ENCODE measurements at regions not wholly inside any gene's neighbourhood (a gene's known extent, or its start where the extent isn't known, plus 50 kb on each side); places are given as distances from the start of the nearest gene placed in this dataset.

GRCh38 chr4:66681962-66682361, 863.3 kb downstream of the CENPC start:
- Histone ChIP-seq H4K20me1 (ENCODE audit: control insufficient read depth, extremely low read depth, insufficient read depth, low read length) (no peaks in the 10 kb centered on the region), H3K79me2 (ENCODE audit: control insufficient read depth, insufficient read depth, low read length) (no peaks in the 10 kb centered on the region), H3K27ac (ENCODE audit: insufficient read depth, low read length) (no peak overlapping the region), H3K9me3 (ENCODE audit: control insufficient read depth, insufficient read depth, low read depth, low read length) (no peaks in the 10 kb centered on the region), H3K4me2 (ENCODE audit: extremely low read depth, insufficient read depth, low read length) (no peak overlapping the region), H2AFZ (ENCODE audit: low read length) (no peak overlapping the region), H3K9ac (ENCODE audit: insufficient read depth, low read length) (no peak overlapping the region), H3K27me3 (ENCODE audit: control insufficient read depth, insufficient read depth, low read length) (no peaks in the 10 kb centered on the region), H3K36me3 (ENCODE audit: control insufficient read depth, insufficient read depth, low read length) (no peaks in the 10 kb centered on the region), H3K4me3 (replicated peaks in 1 of 4; ENCODE audit: control extremely low read depth in 1 of 4, insufficient read depth in 1 of 4, low read depth in 3 of 4, low read length in 4 of 4) (no peak overlapping the region), H3K4me1 (ENCODE audit: control insufficient read depth, extremely low read depth, insufficient read depth, low read length) (no peaks in the 10 kb centered on the region)
- DNase-seq (ENCODE audit: low read depth in 2 of 2) = peak in 1 of 2 donors; percentile 86
- TF ChIP-seq EZH2 (IDR thresholded peaks at IDR 0.05; ENCODE audit: low read length, missing control alignments) (no peak), CTCF (conservative IDR thresholded peaks at IDR 0.05 in 1 of 2, IDR thresholded peaks at IDR 0.05 in 1 of 2; ENCODE audit: low read depth in 1 of 2, low read length in 2 of 2) (no peak)

GRCh38 chr4:66667249-66667648, 878.1 kb downstream of the CENPC start:
- H2AFZ ChIP-seq (ENCODE audit: low read length) = no peak overlapping the region
- H4K20me1 ChIP-seq (ENCODE audit: control insufficient read depth, extremely low read depth, insufficient read depth, low read length) = no peaks in the 10 kb centered on the region
- H3K9ac ChIP-seq (ENCODE audit: insufficient read depth, low read length) = no peak overlapping the region
- H3K36me3 ChIP-seq (ENCODE audit: control insufficient read depth, insufficient read depth, low read length) = no peaks in the 10 kb centered on the region
- H3K4me2 ChIP-seq (ENCODE audit: extremely low read depth, insufficient read depth, low read length) = no peak overlapping the region
- no peak for TF ChIP-seq CTCF (conservative IDR thresholded peaks at IDR 0.05 in 1 of 2, IDR thresholded peaks at IDR 0.05 in 1 of 2; ENCODE audit: low read depth in 1 of 2, low read length in 2 of 2)
- no peak for TF ChIP-seq EZH2 (IDR thresholded peaks at IDR 0.05; ENCODE audit: low read length, missing control alignments)
- H3K4me1 ChIP-seq (ENCODE audit: control insufficient read depth, extremely low read depth, insufficient read depth, low read length) = no peaks in the 10 kb centered on the region
- DNase-seq (ENCODE audit: low read depth in 2 of 2) = no peak
- no peaks in the 10 kb centered on the region for H3K27me3 ChIP-seq (ENCODE audit: control insufficient read depth, insufficient read depth, low read length)
- H3K4me3 ChIP-seq (replicated peaks in 1 of 4; ENCODE audit: control extremely low read depth in 1 of 4, insufficient read depth in 1 of 4, low read depth in 3 of 4, low read length in 4 of 4) = no peak overlapping the region
- H3K79me2 ChIP-seq (ENCODE audit: control insufficient read depth, insufficient read depth, low read length) = no peaks in the 10 kb centered on the region
- no peaks in the 10 kb centered on the region for H3K9me3 ChIP-seq (ENCODE audit: control insufficient read depth, insufficient read depth, low read depth, low read length)
- H3K27ac ChIP-seq (ENCODE audit: insufficient read depth, low read length) = no peak overlapping the region

GRCh38 chr4:66662620-66663019, 882.7 kb downstream of the CENPC start:
- Histone ChIP-seq H3K79me2 (ENCODE audit: control insufficient read depth, insufficient read depth, low read length) (no peaks in the 10 kb centered on the region), H3K4me3 (replicated peaks in 1 of 4; ENCODE audit: control extremely low read depth in 1 of 4, insufficient read depth in 1 of 4, low read depth in 3 of 4, low read length in 4 of 4) (no peak overlapping the region), H3K9me3 (ENCODE audit: control insufficient read depth, insufficient read depth, low read depth, low read length) (no peaks in the 10 kb centered on the region), H3K9ac (ENCODE audit: insufficient read depth, low read length) (no peak overlapping the region), H3K27ac (ENCODE audit: insufficient read depth, low read length) (no peak overlapping the region), H3K4me1 (ENCODE audit: control insufficient read depth, extremely low read depth, insufficient read depth, low read length) (no peaks in the 10 kb centered on the region), H3K27me3 (ENCODE audit: control insufficient read depth, insufficient read depth, low read length) (no peaks in the 10 kb centered on the region), H4K20me1 (ENCODE audit: control insufficient read depth, extremely low read depth, insufficient read depth, low read length) (no peaks in the 10 kb centered on the region), H3K36me3 (ENCODE audit: control insufficient read depth, insufficient read depth, low read length) (no peaks in the 10 kb centered on the region), H3K4me2 (ENCODE audit: extremely low read depth, insufficient read depth, low read length) (no peak overlapping the region), H2AFZ (ENCODE audit: low read length) (no peak overlapping the region)
- TF ChIP-seq CTCF (conservative IDR thresholded peaks at IDR 0.05 in 1 of 2, IDR thresholded peaks at IDR 0.05 in 1 of 2; ENCODE audit: low read depth in 1 of 2, low read length in 2 of 2) (no peak), EZH2 (IDR thresholded peaks at IDR 0.05; ENCODE audit: low read length, missing control alignments) (no peak)
- DNase-seq (ENCODE audit: low read depth in 2 of 2) = no peak
